Stimulated activated CD4-positive, alpha-beta T cell treated with anti-CD3 and anti-CD28 coated beads, Interleukin-2, amount 100 ng/mL, for 48 hours (primary cell): ENCODE measurements at regions not wholly inside any gene's neighbourhood (a gene's known extent, or its start where the extent isn't known, plus 50 kb on each side); places are given as distances from the start of the nearest gene placed in this dataset.
"Not testable (repeated sequence)": the region's sequence is repeated elsewhere in the genome, so short reads cannot be mapped to it uniquely, and the experiment has no call there.

ENCODE experiments used
- DNase-seq, 2 donors: peaks; one replicate each; pipeline ENCODE4 v3.0.0-alpha.2; 2020

GRCh38 chr10:83527934-83528333 lies 611.4 kb upstream of the GHITM start:
- DNase-seq, result no peak

DNA sequence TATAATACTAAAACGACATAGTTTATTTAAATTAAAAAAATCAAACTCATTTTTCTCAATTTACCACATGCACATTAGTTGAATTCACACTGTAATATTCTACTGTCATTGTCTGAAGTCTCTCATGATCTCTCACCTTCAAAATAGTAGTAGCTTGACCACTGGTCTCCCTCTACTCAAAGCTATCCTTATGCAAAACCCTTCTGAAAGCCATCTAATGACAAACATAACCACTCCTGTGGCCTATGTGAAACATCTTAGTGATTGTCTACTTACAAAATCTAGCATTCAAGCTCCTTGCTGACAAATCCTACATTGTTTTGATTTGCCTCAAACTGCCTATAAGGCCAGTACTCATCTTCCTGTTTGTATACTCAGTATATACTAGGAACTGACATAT lies 606.0 kb upstream of the GHITM start:
- no peak for DNase-seq

DNA sequence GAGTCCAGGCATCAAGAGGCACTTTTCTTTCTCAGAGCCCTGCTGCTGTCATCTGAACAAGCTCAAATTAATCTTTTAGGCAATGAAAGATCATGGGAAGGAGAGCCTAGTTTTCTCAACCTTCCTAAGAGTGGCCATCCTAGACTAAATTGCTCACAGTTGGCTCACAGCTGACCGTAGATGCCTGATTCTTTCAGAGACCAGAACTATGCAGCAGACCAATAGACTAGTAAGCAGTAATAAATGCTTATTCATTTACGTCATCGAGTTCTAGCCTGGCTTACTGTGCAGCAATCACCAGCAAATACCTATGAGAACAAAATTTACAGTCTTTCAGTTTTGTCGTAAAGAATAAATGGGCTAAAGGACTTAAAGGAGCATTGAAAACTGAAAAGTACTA lies 602.9 kb upstream of the GHITM start:
- no peak for DNase-seq

GRCh38 chr10:83538047-83538446 lies 601.3 kb upstream of the GHITM start:
- DNase-seq, result no peak

DNA sequence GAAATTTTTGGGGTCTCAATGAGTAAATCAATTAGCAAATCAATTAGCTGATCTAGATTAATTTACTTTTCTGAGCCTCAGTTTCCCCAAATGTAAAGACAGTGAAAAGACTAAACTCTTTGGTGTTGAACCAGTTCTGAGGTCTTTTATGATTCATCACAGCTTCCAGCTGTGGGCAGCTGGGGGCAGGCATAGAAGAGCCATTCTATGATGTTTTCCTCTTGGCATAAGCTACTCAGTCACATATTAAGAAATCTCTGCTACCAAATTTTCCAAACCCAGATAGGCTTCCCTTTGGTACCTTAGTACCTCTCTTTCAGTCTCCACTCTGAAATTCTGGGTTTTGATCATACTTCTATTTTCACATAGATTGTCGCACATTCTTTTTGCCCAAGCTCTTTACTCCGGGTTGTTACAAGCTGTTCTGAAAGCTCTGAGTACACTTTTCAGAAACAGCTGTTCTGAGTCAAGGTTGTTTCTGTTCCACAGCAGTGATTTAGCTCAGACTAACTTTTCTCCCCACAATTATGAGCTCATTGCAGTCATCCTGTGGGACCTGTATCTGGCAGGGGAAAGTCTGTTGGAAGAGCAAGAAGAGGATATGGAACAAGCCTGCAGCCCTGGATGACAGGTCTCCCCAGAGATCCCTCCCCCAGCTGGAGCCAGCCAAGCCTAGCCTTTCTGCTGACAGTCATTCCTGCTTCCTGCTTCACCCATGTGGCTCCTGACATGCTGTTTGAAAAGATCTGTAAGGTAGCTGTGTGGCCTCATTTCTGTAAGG lies 599.6 kb upstream of the GHITM start:
- no peak for DNase-seq

DNA sequence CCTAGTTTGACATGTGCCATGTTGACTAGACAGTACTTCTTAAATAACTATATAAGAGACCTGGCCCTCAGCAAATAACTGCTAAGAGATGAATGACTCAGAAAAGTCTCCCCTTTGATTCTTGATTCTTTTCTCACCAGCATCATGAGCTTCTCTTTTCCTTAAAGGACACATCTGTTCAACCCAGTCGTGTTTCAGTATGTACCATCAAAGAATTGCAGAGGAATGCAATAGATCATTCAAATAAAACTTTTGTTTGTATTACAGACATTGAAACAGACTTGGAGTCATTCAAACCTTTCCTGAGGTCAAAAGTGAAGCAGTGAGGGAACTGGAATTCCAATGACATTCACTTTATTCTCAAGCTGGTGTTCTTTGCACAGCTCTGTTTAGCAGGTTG lies 598.3 kb upstream of the GHITM start:
- DNase-seq, result no peak

GRCh38 chr10:83542774-83543411 lies 596.4 kb upstream of the GHITM start:
- no peak for DNase-seq

- DNase-seq, result no peak
These were observed 595.4 kb upstream of the GHITM start for GRCh38 chr10:83543691-83544462.

GRCh38 chr10:83545901-83546391 lies 593.4 kb upstream of the GHITM start:
- no peak for DNase-seq

DNA sequence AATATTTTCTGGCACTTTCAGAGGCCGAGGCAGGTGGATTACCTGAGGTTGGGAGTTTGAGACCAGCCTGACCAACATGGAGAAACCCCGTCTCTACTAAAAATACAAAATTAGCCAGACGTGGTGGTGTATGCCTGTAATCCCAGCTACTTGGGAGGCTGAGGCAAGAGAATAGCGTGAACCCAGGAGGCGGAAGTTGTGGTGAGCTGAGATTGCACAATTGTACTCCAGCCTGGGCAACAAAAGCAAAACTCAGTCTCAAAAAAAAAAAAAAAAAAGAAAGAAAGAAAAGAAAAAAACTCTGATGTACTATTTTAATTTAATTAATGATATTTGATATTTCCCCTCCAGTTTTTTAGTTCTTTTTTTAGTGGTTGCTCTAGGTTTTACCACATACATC lies 588.1 kb upstream of the GHITM start:
- not testable (repeated sequence) for DNase-seq

GRCh38 chr10:83553366-83553765 lies 585.9 kb upstream of the GHITM start:
- no peak for DNase-seq

- no peak for DNase-seq
These were observed 584.0 kb upstream of the GHITM start for GRCh38 chr10:83555264-83555663.

GRCh38 chr10:83562381-83562780 lies 576.9 kb upstream of the GHITM start:
- no peak for DNase-seq

- no peak for DNase-seq
These were observed 574.3 kb upstream of the GHITM start for GRCh38 chr10:83564889-83565588.

GRCh38 chr10:83572036-83572435 lies 567.3 kb upstream of the GHITM start:
- DNase-seq, result no peak

- no peak for DNase-seq
These were observed 564.5 kb upstream of the GHITM start for GRCh38 chr10:83574770-83575169.

- DNase-seq, result no peak
These were observed 561.9 kb upstream of the GHITM start for GRCh38 chr10:83577421-83577820.

DNA sequence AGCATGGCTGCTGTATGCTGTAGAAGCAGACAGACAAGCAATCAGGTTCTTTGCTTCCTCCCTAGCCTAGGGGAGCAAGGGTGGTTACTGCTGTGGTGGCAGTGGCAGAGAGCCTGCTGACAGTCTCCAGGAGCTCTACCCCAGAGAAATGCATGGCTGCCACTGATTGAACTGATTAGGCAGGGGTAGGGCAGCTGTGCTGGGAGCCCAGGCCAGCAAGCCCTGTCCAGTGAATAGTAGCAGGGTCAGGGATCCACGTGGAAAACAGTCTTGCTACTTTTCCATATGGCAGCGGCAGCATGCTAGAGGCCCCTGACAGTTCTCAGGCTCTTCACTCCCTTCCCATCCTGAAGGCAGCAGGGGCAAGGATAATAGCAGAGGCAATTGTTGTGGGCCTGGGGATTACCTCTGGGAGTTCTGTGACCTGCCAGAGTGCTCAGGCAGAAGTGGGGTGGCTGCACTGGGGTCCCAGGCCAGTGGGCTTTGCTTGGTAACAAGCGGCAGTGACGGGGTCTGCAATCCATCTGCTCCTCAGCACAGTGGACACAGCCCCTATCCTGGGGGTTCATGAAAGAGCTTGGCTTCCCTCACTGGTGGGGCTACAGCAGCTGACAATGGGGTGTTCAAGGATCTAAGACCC lies 558.8 kb upstream of the GHITM start:
- DNase-seq, result no peak

GRCh38 chr10:83582407-83583095 lies 556.8 kb upstream of the GHITM start:
- DNase-seq, result no peak

- DNase-seq, result no peak
These were observed 553.6 kb upstream of the GHITM start for GRCh38 chr10:83585686-83586085.

GRCh38 chr10:83592337-83592935 lies 546.9 kb upstream of the GHITM start:
- DNase-seq, result no peak

- DNase-seq, result no peak
These were observed 535.6 kb upstream of the GHITM start for GRCh38 chr10:83603708-83604107.
